Keratinocyte (primary cell): ENCODE measurements at regions not wholly inside any gene's neighbourhood (a gene's known extent, or its start where the extent isn't known, plus 50 kb on each side); places are given as distances from the start of the nearest gene placed in this dataset.
A peak's percentile ranks its signal among the peaks of the same experiment; 100 is the strongest.

ENCODE experiments used
- DNase-seq: peaks from one replicate; pipeline ENCODE4 v3.0.0-alpha.2; 2011; ENCODE audit warnings: low read depth, missing footprints, low spot score
- FAIRE-seq: peaks from 2 replicates; lab custom pipeline; 2011; peaks lifted over from hg19 to GRCh38; lab: Jason Lieb, UNC
- H2AFZ ChIP-seq: 2 replicates; pipeline ENCODE4 v1.6.0; 2012; ENCODE audit warnings: low read length, control low read depth, inconsistent platforms; ENCODE audit not compliant: control insufficient read depth
- H3K27ac ChIP-seq: 2 replicates; pipeline ENCODE4 v1.5.1; 2011; ENCODE audit warnings: low read length; ENCODE audit not compliant: control insufficient read depth, insufficient read depth
- H3K27me3 ChIP-seq: 3 replicates; pipeline ENCODE4 v1.6.0; 2011; ENCODE audit warnings: low read length; ENCODE audit not compliant: control insufficient read depth, insufficient read depth; ENCODE audit errors: extremely low read depth
- H3K36me3 ChIP-seq, 2 experiments: 2 replicates in 1 of 2; 3 replicates in 1 of 2; pipeline ENCODE4 v1.5.1; 2011; ENCODE audit warnings: low read length in 2 of 2, mild to moderate bottlenecking in 1 of 2; ENCODE audit not compliant: control insufficient read depth in 2 of 2, insufficient read depth in 2 of 2; ENCODE audit errors: extremely low read depth in 1 of 2
- H3K4me1 ChIP-seq: 3 replicates; pipeline ENCODE4 v1.5.1; 2011; ENCODE audit warnings: low read length; ENCODE audit not compliant: control insufficient read depth, insufficient read depth; ENCODE audit errors: extremely low read depth
- H3K4me2 ChIP-seq: 3 replicates; pipeline ENCODE4 v1.6.0; 2011; ENCODE audit warnings: low read depth, low read length; ENCODE audit not compliant: control insufficient read depth, insufficient read depth; ENCODE audit errors: extremely low read depth
- H3K4me3 ChIP-seq, 3 experiments: fragments of 200-600 bp in 1 of 3; sonication (generic) in 1 of 3; 2 replicates in 2 of 3; 3 replicates in 1 of 3; pipeline ENCODE4 v1.5.1; 2011 to 2016; ENCODE audit warnings: low read length in 3 of 3, mild to moderate bottlenecking in 3 of 3, control low read depth in 2 of 3, inconsistent platforms in 1 of 3, low read depth in 1 of 3, mixed read lengths in 1 of 3, mixed run types in 1 of 3, moderate library complexity in 1 of 3; ENCODE audit not compliant: control insufficient read depth in 2 of 3, insufficient read depth in 2 of 3; ENCODE audit errors: extremely low read depth in 1 of 3
- H3K79me2 ChIP-seq: 2 replicates; pipeline ENCODE4 v1.6.0; 2012; ENCODE audit warnings: low read length; ENCODE audit not compliant: control insufficient read depth, insufficient read depth
- H3K9ac ChIP-seq: 3 replicates; pipeline ENCODE4 v1.6.0; 2011; ENCODE audit warnings: low read length; ENCODE audit not compliant: control insufficient read depth, insufficient read depth; ENCODE audit errors: extremely low read depth
- H3K9me1 ChIP-seq: 3 replicates; pipeline ENCODE4 v1.6.0; 2011; ENCODE audit warnings: low read length; ENCODE audit not compliant: control insufficient read depth, insufficient read depth; ENCODE audit errors: extremely low read depth
- H3K9me3 ChIP-seq: 2 replicates; pipeline ENCODE4 v1.5.1; 2012; ENCODE audit warnings: low read depth, low read length; ENCODE audit not compliant: control insufficient read depth
- H4K20me1 ChIP-seq: 3 replicates; pipeline ENCODE4 v1.6.0; 2011; ENCODE audit warnings: low read length; ENCODE audit not compliant: control insufficient read depth, insufficient read depth; ENCODE audit errors: extremely low read depth
- EZH2 ChIP-seq: IDR thresholded peaks from one replicate; pipeline ENCODE4 v1.6.1; 2012; ENCODE audit warnings: inconsistent platforms, mild to moderate bottlenecking, low read length, moderate library complexity
- dilution Hi-C: fragments of 300-500 bp; cut with MboI; formaldehyde crosslinking; loops from one replicate; pipeline ENCODE4 v1.7.0; 2020; ENCODE audit warnings: low sequenced_read_pairs; ENCODE audit not compliant: extremely low pct_ligation_motif_present
- TF ChIP-seq, protein P1 (sequence below), 3 experiments: IDR thresholded peaks in 1 of 3; conservative IDR thresholded peaks in 1 of 3; optimal IDR thresholded peaks in 1 of 3; 2 replicates in 2 of 3; 3 replicates in 1 of 3; pipeline versions ENCODE3 to v1.5.1; 2011; ENCODE audit warnings: low read length in 3 of 3, mild to moderate bottlenecking in 3 of 3, moderate library complexity in 2 of 3, control low read depth in 1 of 3, inconsistent platforms in 1 of 3; ENCODE audit not compliant: insufficient read depth in 2 of 3; ENCODE audit errors: extremely low read depth in 1 of 3

- no peaks in the 10 kb centered on the region for H4K20me1 ChIP-seq
- no peak overlapping the region for H3K9ac ChIP-seq
- H3K9me1 ChIP-seq = no peaks in the 10 kb centered on the region
- H3K4me3 ChIP-seq = no peak overlapping the region
- FAIRE-seq (no peak), DNase-seq (no peak)
- TF ChIP-seq EZH2 = no peak
- TF ChIP-seq, protein P1, sequence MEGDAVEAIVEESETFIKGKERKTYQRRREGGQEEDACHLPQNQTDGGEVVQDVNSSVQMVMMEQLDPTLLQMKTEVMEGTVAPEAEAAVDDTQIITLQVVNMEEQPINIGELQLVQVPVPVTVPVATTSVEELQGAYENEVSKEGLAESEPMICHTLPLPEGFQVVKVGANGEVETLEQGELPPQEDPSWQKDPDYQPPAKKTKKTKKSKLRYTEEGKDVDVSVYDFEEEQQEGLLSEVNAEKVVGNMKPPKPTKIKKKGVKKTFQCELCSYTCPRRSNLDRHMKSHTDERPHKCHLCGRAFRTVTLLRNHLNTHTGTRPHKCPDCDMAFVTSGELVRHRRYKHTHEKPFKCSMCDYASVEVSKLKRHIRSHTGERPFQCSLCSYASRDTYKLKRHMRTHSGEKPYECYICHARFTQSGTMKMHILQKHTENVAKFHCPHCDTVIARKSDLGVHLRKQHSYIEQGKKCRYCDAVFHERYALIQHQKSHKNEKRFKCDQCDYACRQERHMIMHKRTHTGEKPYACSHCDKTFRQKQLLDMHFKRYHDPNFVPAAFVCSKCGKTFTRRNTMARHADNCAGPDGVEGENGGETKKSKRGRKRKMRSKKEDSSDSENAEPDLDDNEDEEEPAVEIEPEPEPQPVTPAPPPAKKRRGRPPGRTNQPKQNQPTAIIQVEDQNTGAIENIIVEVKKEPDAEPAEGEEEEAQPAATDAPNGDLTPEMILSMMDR (optimal IDR thresholded peaks at IDR 0.05 in 1 of 3, IDR thresholded peaks at IDR 0.05 in 1 of 3, conservative IDR thresholded peaks at IDR 0.05 in 1 of 3; ENCODE audit: extremely low read depth in 1 of 3, insufficient read depth in 2 of 3, low read length in 3 of 3) = no peak
- no peaks in the 10 kb centered on the region for H3K9me3 ChIP-seq
- no peaks in the 10 kb centered on the region for H3K36me3 ChIP-seq
- no peak overlapping the region for H2AFZ ChIP-seq
- H3K79me2 ChIP-seq = no peaks in the 10 kb centered on the region
- no peak overlapping the region for H3K4me2 ChIP-seq
- dilution Hi-C loops = no loop called here
- H3K4me1 ChIP-seq = peaks cover 2% of the 10 kb centered on the region
- H3K27me3 ChIP-seq = no peaks in the 10 kb centered on the region
- no peak overlapping the region for H3K27ac ChIP-seq
Observed at GRCh38 chr18:55862693-55863390, 274.9 kb upstream of the TCF4 start.

DNA sequence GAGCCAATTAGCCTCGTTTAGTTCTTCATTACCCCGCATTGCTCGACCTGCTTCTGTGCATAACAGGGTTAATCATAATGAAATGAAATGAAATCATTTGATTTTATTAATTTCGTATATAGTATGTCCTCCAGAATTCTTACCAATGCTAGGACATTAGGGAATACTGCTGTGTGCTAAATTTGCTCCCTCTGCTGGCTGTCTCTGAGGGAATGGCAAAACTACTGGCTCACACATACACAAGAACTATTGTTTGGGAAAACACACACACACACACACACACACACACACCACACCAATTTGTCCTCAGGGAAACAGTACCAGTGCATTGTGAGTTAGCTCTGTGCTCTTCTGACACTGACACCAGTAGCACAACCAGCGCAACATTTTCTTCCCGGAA is 273.3 kb upstream of the TCF4 start:
- Histone ChIP-seq H2AFZ (peak overlapping the region; percentile 57), H3K9ac (no peak overlapping the region), H3K9me1 (no peaks in the 10 kb centered on the region), H3K4me2 (no peak overlapping the region), H4K20me1 (no peaks in the 10 kb centered on the region), H3K27me3 (no peaks in the 10 kb centered on the region), H3K4me3 (no peak overlapping the region), H3K36me3 (no peaks in the 10 kb centered on the region), H3K4me1 (peaks cover 18% of the 10 kb centered on the region), H3K27ac (no peak overlapping the region), H3K79me2 (no peaks in the 10 kb centered on the region), H3K9me3 (no peaks in the 10 kb centered on the region)
- TF ChIP-seq, protein P1 (optimal IDR thresholded peaks at IDR 0.05 in 1 of 3, IDR thresholded peaks at IDR 0.05 in 1 of 3, conservative IDR thresholded peaks at IDR 0.05 in 1 of 3; ENCODE audit: extremely low read depth in 1 of 3, insufficient read depth in 2 of 3, low read length in 3 of 3) = peak; percentile 52 to 71 (median 65)
- no peak for TF ChIP-seq EZH2
- dilution Hi-C loops = no loop called here
- peak; percentile 59 for FAIRE-seq
- DNase-seq = no peak
